ENCODE measurements at regions not wholly inside any gene's neighbourhood (a gene's known extent, or its start where the extent isn't known, plus 50 kb on each side); places are given as distances from the start of the nearest gene placed in this dataset.

- H3K36me3 Mint-ChIP-seq (ENCODE audit: low read depth): no peaks in the 10 kb centered on the region
- H3K27ac Mint-ChIP-seq: no peak overlapping the region
- H3K27me3 Mint-ChIP-seq (ENCODE audit: low read depth): peaks cover 5% of the 10 kb centered on the region
Measured at GRCh38 chr6:156622185-156622584, 155.0 kb upstream of the ARID1B start.

GRCh38 chr6:156620331-156620730 is 156.8 kb upstream of the ARID1B start:
- H3K4me3 Mint-ChIP-seq: no peak overlapping the region
- no peak for DNase-seq (ENCODE audit: low spot score)
- no peaks in the 10 kb centered on the region for H3K9me3 Mint-ChIP-seq
- H3K27me3 Mint-ChIP-seq (ENCODE audit: low read depth): peaks cover 5% of the 10 kb centered on the region
- no peaks in the 10 kb centered on the region for H3K4me1 Mint-ChIP-seq (ENCODE audit: low read depth)
- H3K27ac Mint-ChIP-seq: no peak overlapping the region
- H3K36me3 Mint-ChIP-seq (ENCODE audit: low read depth): no peaks in the 10 kb centered on the region

More at GRCh38 chr6:156622185-156622584, 155.0 kb upstream of the ARID1B start:
- no peaks in the 10 kb centered on the region for H3K4me1 Mint-ChIP-seq (ENCODE audit: low read depth)
- H3K9me3 Mint-ChIP-seq: no peaks in the 10 kb centered on the region
- no peak for DNase-seq (ENCODE audit: low spot score)
- H3K4me3 Mint-ChIP-seq: no peak overlapping the region

GRCh38 chr6:156618600-156619205 is 158.5 kb upstream of the ARID1B start:
- no peak for DNase-seq (ENCODE audit: low spot score)
- Mint-ChIP-seq H3K9me3 (no peaks in the 10 kb centered on the region), H3K36me3 (ENCODE audit: low read depth) (no peaks in the 10 kb centered on the region), H3K4me3 (no peak overlapping the region), H3K27ac (no peak overlapping the region), H3K4me1 (ENCODE audit: low read depth) (no peaks in the 10 kb centered on the region), H3K27me3 (ENCODE audit: low read depth) (peaks cover 2% of the 10 kb centered on the region)

- Mint-ChIP-seq H3K9me3 (peaks cover 4% of the 10 kb centered on the region), H3K27me3 (ENCODE audit: low read depth) (peaks cover 2% of the 10 kb centered on the region), H3K36me3 (ENCODE audit: low read depth) (no peaks in the 10 kb centered on the region), H3K4me3 (no peak overlapping the region), H3K27ac (no peak overlapping the region), H3K4me1 (ENCODE audit: low read depth) (no peaks in the 10 kb centered on the region)
- DNase-seq (ENCODE audit: low spot score): no peak
Measured at GRCh38 chr6:156617941-156618340, 159.2 kb upstream of the ARID1B start.

GRCh38 chr6:156617376-156617775 is 159.8 kb upstream of the ARID1B start:
- Mint-ChIP-seq H3K27ac (no peak overlapping the region), H3K9me3 (peaks cover 10% of the 10 kb centered on the region), H3K4me3 (no peak overlapping the region), H3K4me1 (ENCODE audit: low read depth) (no peaks in the 10 kb centered on the region), H3K27me3 (ENCODE audit: low read depth) (peaks cover 2% of the 10 kb centered on the region), H3K36me3 (ENCODE audit: low read depth) (no peaks in the 10 kb centered on the region)
- DNase-seq (ENCODE audit: low spot score): no peak

GRCh38 chr6:156616495-156616894 is 160.7 kb upstream of the ARID1B start:
- no peaks in the 10 kb centered on the region for H3K36me3 Mint-ChIP-seq (ENCODE audit: low read depth)
- peaks cover 17% of the 10 kb centered on the region for H3K9me3 Mint-ChIP-seq
- H3K27ac Mint-ChIP-seq: no peak overlapping the region
- no peaks in the 10 kb centered on the region for H3K4me1 Mint-ChIP-seq (ENCODE audit: low read depth)
- peaks cover 2% of the 10 kb centered on the region for H3K27me3 Mint-ChIP-seq (ENCODE audit: low read depth)
- no peak for DNase-seq (ENCODE audit: low spot score)
- no peak overlapping the region for H3K4me3 Mint-ChIP-seq

GRCh38 chr6:156613996-156614395 is 163.2 kb upstream of the ARID1B start:
- DNase-seq (ENCODE audit: low spot score): no peak
- H3K36me3 Mint-ChIP-seq (ENCODE audit: low read depth): no peaks in the 10 kb centered on the region
- no peaks in the 10 kb centered on the region for H3K4me1 Mint-ChIP-seq (ENCODE audit: low read depth)
- no peaks in the 10 kb centered on the region for H3K27me3 Mint-ChIP-seq (ENCODE audit: low read depth)
- peaks cover 19% of the 10 kb centered on the region for H3K9me3 Mint-ChIP-seq
- no peak overlapping the region for H3K4me3 Mint-ChIP-seq
- H3K27ac Mint-ChIP-seq: no peak overlapping the region

- no peak for DNase-seq (ENCODE audit: low spot score)
- no peaks in the 10 kb centered on the region for H3K4me1 Mint-ChIP-seq (ENCODE audit: low read depth)
- H3K27me3 Mint-ChIP-seq (ENCODE audit: low read depth): no peaks in the 10 kb centered on the region
- peaks cover 19% of the 10 kb centered on the region for H3K9me3 Mint-ChIP-seq
- no peaks in the 10 kb centered on the region for H3K36me3 Mint-ChIP-seq (ENCODE audit: low read depth)
- no peak overlapping the region for H3K4me3 Mint-ChIP-seq
- no peak overlapping the region for H3K27ac Mint-ChIP-seq
Measured at GRCh38 chr6:156612361-156612760, 164.8 kb upstream of the ARID1B start.

- DNase-seq (ENCODE audit: low spot score): no peak
- H3K27me3 Mint-ChIP-seq (ENCODE audit: low read depth): peaks cover 8% of the 10 kb centered on the region
- no peak overlapping the region for H3K4me3 Mint-ChIP-seq
- H3K9me3 Mint-ChIP-seq: no peaks in the 10 kb centered on the region
- H3K36me3 Mint-ChIP-seq (ENCODE audit: low read depth): no peaks in the 10 kb centered on the region
- H3K4me1 Mint-ChIP-seq (ENCODE audit: low read depth): no peaks in the 10 kb centered on the region
- no peak overlapping the region for H3K27ac Mint-ChIP-seq
Measured at GRCh38 chr6:156602066-156602385, 175.2 kb upstream of the ARID1B start.

GRCh38 chr6:156601152-156602065 is 175.8 kb upstream of the ARID1B start:
- H3K9me3 Mint-ChIP-seq: no peaks in the 10 kb centered on the region
- H3K4me3 Mint-ChIP-seq: no peak overlapping the region
- H3K27me3 Mint-ChIP-seq (ENCODE audit: low read depth): peaks cover 8% of the 10 kb centered on the region
- no peaks in the 10 kb centered on the region for H3K36me3 Mint-ChIP-seq (ENCODE audit: low read depth)
- no peaks in the 10 kb centered on the region for H3K4me1 Mint-ChIP-seq (ENCODE audit: low read depth)
- no peak overlapping the region for H3K27ac Mint-ChIP-seq
- no peak for DNase-seq (ENCODE audit: low spot score)

- Mint-ChIP-seq H3K9me3 (no peaks in the 10 kb centered on the region), H3K4me3 (no peak overlapping the region), H3K4me1 (ENCODE audit: low read depth) (no peaks in the 10 kb centered on the region), H3K36me3 (ENCODE audit: low read depth) (no peaks in the 10 kb centered on the region), H3K27ac (no peak overlapping the region), H3K27me3 (ENCODE audit: low read depth) (peaks cover 8% of the 10 kb centered on the region)
- no peak for DNase-seq (ENCODE audit: low spot score)
Measured at GRCh38 chr6:156600678-156601077, 176.5 kb upstream of the ARID1B start.

GRCh38 chr6:156599978-156600590 is 177.1 kb upstream of the ARID1B start:
- Mint-ChIP-seq H3K9me3 (no peaks in the 10 kb centered on the region), H3K27me3 (ENCODE audit: low read depth) (peaks cover 8% of the 10 kb centered on the region), H3K4me3 (no peak overlapping the region), H3K4me1 (ENCODE audit: low read depth) (no peaks in the 10 kb centered on the region), H3K27ac (no peak overlapping the region), H3K36me3 (ENCODE audit: low read depth) (no peaks in the 10 kb centered on the region)
- DNase-seq (ENCODE audit: low spot score): no peak

GRCh38 chr6:156599366-156599765 is 177.8 kb upstream of the ARID1B start:
- Mint-ChIP-seq H3K36me3 (ENCODE audit: low read depth) (no peaks in the 10 kb centered on the region), H3K9me3 (no peaks in the 10 kb centered on the region), H3K4me3 (no peak overlapping the region), H3K27me3 (ENCODE audit: low read depth) (peaks cover 8% of the 10 kb centered on the region), H3K4me1 (ENCODE audit: low read depth) (no peaks in the 10 kb centered on the region), H3K27ac (no peak overlapping the region)
- DNase-seq (ENCODE audit: low spot score): no peak

GRCh38 chr6:156598855-156599180 is 178.4 kb upstream of the ARID1B start:
- Mint-ChIP-seq H3K4me1 (ENCODE audit: low read depth) (no peaks in the 10 kb centered on the region), H3K9me3 (no peaks in the 10 kb centered on the region), H3K27me3 (ENCODE audit: low read depth) (peaks cover 8% of the 10 kb centered on the region), H3K36me3 (ENCODE audit: low read depth) (no peaks in the 10 kb centered on the region), H3K4me3 (no peak overlapping the region), H3K27ac (no peak overlapping the region)
- no peak for DNase-seq (ENCODE audit: low spot score)
